ENCODE measurements at regions not wholly inside any gene's neighbourhood (a gene's known extent, or its start where the extent isn't known, plus 50 kb on each side); places are given as distances from the start of the nearest gene placed in this dataset.
"Not testable (repeated sequence)": the region's sequence is repeated elsewhere in the genome, so short reads cannot be mapped to it uniquely, and the experiment has no call there.

DNA sequence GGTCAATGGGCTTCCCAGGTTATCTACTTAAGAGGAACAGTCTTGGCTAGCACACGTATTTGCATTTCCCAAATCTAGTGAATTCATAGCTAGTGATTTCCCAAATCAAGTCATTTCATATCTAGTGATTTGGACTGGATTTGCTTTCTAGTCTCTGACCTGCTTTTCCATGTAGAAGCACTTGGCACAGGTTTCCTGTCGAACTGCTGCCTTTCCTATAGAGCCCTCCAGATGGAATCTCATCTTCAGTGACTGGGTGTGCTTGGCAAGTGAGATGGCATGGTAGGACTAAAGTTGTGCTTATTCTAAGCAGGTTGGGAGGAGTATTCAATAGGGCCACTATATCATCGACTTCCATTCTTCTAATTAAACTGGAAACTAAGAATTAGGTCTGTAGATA, 94.7 kb downstream of the CCNG2 start:
- Histone ChIP-seq H3K36me3 (no peaks in the 10 kb centered on the region), H3K4me1 (no peaks in the 10 kb centered on the region), H3K9me3 (replicated peaks in 1 of 11) (peaks cover 0 to 4% (median 1%) of the 10 kb centered on the region in 11 experiments; a peak in 2 of 22 replicates), H3K27ac (no peak overlapping the region), H3K4me3 (no peak overlapping the region), H4K20me1 (no peaks in the 10 kb centered on the region), H3K9ac (no peak overlapping the region), H3K4me2 (no peak overlapping the region), H3K27me3 (no peaks in the 10 kb centered on the region)
- no peak for TF ChIP-seq Cebpa-rat (IDR thresholded peaks at IDR 0.05)

DNA sequence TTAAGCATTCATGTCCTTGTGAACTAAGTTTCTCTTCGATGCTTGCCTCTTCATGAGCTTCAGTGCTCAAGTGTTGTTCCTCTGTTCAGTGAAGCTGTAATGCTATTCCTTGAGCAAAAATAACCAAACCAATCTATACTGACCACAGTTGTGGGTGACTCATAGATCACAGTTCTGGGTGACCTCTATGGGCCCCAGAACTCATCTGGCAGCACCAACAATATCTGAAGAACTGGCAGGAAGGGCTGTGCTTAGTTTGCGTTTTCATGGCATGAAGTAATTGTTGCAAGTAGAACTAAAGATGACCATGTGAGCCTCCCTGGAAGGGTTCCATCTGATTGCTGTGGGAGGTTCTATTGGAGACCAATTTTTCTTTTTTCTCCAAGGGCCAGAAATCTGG, 106.2 kb downstream of the CCNG2 start:
- Histone ChIP-seq H3K27me3 (no peaks in the 10 kb centered on the region), H3K4me2 (peak overlapping the region in 2 of 11 experiments; percentile 8 to 38; a peak in 3 of 22 replicates), H3K27ac (no peak overlapping the region), H4K20me1 (no peaks in the 10 kb centered on the region), H3K4me1 (peaks cover 0 to 24% (median 0%) of the 10 kb centered on the region in 10 experiments; a peak in 2 of 20 replicates), H3K4me3 (no peak overlapping the region), H3K9ac (no peak overlapping the region), H3K9me3 (replicated peaks in 1 of 11) (peaks cover 18 to 39% (median 29%) of the 10 kb centered on the region in 11 experiments), H3K36me3 (no peaks in the 10 kb centered on the region)
- TF ChIP-seq Cebpa-rat (IDR thresholded peaks at IDR 0.05), result no peak

DNA sequence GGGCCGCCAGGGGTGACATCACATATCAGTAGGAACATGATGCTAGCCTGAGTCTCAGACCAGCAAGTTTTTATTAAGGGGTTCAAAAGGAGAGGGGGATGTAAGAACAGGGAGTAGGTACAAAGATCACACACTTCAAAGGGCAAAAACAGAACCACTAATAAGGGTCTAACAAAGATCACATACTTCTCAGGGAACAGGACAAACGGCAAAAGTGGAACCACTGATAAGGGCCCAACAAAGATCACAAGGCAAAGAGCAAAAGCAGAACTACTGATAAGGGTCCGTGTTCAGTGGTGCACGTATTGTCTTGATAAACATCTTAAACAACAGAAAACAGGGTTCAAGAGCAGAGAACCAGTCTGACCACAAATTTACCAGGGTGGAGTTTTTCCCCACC, 107.0 kb downstream of the CCNG2 start:
- H3K4me3 ChIP-seq, H4K20me1 ChIP-seq, H3K27ac ChIP-seq, H3K9ac ChIP-seq, H3K4me2 ChIP-seq, H3K27me3 ChIP-seq, H3K36me3 ChIP-seq: not testable (repeated sequence)
- peaks cover 18 to 36% (median 29%) of the 10 kb centered on the region in 11 experiments for H3K9me3 ChIP-seq (replicated peaks in 1 of 11)
- peaks cover 0 to 24% (median 0%) of the 10 kb centered on the region in 10 experiments; a peak in 2 of 20 replicates for H3K4me1 ChIP-seq

DNA sequence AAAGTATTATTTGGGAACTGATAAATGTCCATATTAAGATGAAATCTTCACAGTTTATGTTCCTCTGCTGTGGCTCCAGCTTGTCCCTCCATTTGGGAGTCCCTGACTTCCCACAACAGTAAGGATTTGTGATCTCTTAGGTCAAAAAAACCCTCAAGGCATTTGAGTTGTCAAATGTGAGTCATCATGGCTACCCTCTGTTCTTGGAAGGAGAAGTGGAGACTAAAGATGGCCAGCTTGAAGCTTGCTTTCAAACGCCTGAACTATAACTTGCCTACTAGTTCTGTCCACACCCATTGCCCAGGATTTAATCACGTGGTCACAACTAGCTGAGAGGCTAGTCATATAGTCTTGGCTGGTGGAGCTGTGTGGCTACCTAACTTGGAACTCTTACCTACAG, 107.8 kb downstream of the CCNG2 start:
- no peak overlapping the region for H3K27ac ChIP-seq
- no peaks in the 10 kb centered on the region for H3K36me3 ChIP-seq
- peaks cover 0 to 24% (median 0%) of the 10 kb centered on the region in 10 experiments; a peak in 2 of 20 replicates for H3K4me1 ChIP-seq
- no peaks in the 10 kb centered on the region for H4K20me1 ChIP-seq
- H3K4me3 ChIP-seq, result no peak overlapping the region
- no peak overlapping the region for H3K4me2 ChIP-seq
- no peak for TF ChIP-seq Cebpa-rat (IDR thresholded peaks at IDR 0.05)
- peaks cover 18 to 35% (median 29%) of the 10 kb centered on the region in 11 experiments for H3K9me3 ChIP-seq (replicated peaks in 1 of 11)
- H3K27me3 ChIP-seq, result no peaks in the 10 kb centered on the region
- no peak overlapping the region for H3K9ac ChIP-seq

DNA sequence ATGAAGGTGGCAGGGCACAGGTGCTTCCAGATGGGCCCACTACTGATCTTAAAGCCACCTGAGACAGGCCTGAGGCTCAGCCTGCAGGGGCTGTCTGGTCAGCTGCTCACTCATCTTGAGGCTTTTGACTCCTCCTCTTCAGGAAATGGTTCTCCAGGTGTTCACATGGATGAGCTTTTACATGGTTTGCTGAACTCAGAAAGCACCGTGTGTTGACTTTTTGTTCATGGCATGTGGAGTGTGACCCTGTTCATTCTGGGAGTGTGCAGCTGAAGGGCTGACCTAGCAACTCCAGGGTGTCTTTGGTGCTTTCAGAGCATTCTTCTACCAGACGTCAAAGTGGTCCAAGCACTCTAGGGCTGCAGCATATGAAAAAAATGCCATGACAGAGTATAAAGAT, 111.1 kb downstream of the CCNG2 start:
- TF ChIP-seq Cebpa-rat (IDR thresholded peaks at IDR 0.05), result no peak

DNA sequence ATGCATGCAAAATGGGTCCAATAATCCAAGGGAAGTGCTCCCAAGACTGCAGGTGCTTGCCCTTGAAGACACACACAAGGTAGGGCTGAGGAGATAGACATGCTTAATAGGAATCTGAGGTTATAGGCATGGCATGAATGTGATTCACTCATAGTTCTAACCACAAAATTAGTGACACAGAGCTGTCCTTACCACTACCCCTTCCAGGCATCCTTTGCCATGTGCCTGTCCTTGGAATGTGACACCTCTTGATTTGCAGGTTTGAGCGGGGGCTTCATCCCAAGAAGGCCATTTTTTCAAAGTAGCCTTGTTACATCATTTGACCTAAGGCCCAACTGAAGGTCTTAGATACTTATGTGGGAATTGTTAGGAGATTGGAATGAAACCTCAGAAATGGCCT, 112.5 kb downstream of the CCNG2 start:
- H3K4me2 ChIP-seq, result no peak overlapping the region
- peaks cover 0 to 8% (median 0%) of the 10 kb centered on the region in 10 experiments; a peak in 1 of 20 replicates for H3K4me1 ChIP-seq
- H3K4me3 ChIP-seq, result no peak overlapping the region
- H3K36me3 ChIP-seq, result no peaks in the 10 kb centered on the region
- H3K9me3 ChIP-seq (replicated peaks in 1 of 11), result peaks cover 6 to 14% (median 10%) of the 10 kb centered on the region in 11 experiments; a peak in 21 of 22 replicates
- H3K27me3 ChIP-seq, result no peaks in the 10 kb centered on the region
- H4K20me1 ChIP-seq, result no peaks in the 10 kb centered on the region
- no peak overlapping the region for H3K27ac ChIP-seq
- no peak overlapping the region for H3K9ac ChIP-seq
- no peak for TF ChIP-seq Cebpa-rat (IDR thresholded peaks at IDR 0.05)

More for the DNA sequence above, 111.1 kb downstream of the CCNG2 start:
- H3K4me1 ChIP-seq, result peaks cover 0 to 16% (median 0%) of the 10 kb centered on the region in 10 experiments; a peak in 2 of 20 replicates
- H3K27me3 ChIP-seq, result no peaks in the 10 kb centered on the region
- H3K36me3 ChIP-seq, result no peaks in the 10 kb centered on the region
- peaks cover 18 to 28% (median 24%) of the 10 kb centered on the region in 11 experiments for H3K9me3 ChIP-seq (replicated peaks in 1 of 11)
- H3K4me3 ChIP-seq, result no peak overlapping the region
- no peaks in the 10 kb centered on the region for H4K20me1 ChIP-seq
- no peak overlapping the region for H3K4me2 ChIP-seq
- no peak overlapping the region for H3K9ac ChIP-seq
- no peak overlapping the region for H3K27ac ChIP-seq

DNA sequence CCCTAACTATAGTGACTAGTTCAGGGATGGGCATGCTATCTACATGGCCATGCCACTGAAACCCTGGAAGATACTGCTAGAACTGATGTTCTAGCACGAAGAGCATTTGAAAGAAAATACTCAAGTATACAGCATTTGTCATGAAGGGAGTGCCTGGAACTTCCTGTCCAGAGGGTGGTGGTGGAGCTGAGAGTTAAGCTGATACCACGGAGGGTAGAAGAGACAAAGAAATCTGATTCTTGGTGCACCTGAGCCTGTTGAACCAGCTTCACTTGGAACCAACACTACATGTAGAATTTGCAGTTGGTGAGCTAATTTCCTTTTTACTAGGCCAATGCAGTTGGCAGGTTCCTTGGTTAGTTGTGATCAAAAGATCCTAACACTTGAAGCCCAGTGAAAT, 116.4 kb downstream of the CCNG2 start:
- H3K4me1 ChIP-seq, result no peaks in the 10 kb centered on the region; a peak in 2 of 20 replicates
- no peak for TF ChIP-seq Cebpa-rat (IDR thresholded peaks at IDR 0.05)
- no peak overlapping the region for H3K4me2 ChIP-seq
- H3K36me3 ChIP-seq, result no peaks in the 10 kb centered on the region
- no peaks in the 10 kb centered on the region for H3K27me3 ChIP-seq
- H4K20me1 ChIP-seq, result no peaks in the 10 kb centered on the region
- no peak overlapping the region for H3K27ac ChIP-seq
- peaks cover 0 to 20% (median 10%) of the 10 kb centered on the region in 11 experiments; a peak in 12 of 22 replicates for H3K9me3 ChIP-seq (replicated peaks in 1 of 11)
- no peak overlapping the region for H3K4me3 ChIP-seq
- no peak overlapping the region for H3K9ac ChIP-seq

DNA sequence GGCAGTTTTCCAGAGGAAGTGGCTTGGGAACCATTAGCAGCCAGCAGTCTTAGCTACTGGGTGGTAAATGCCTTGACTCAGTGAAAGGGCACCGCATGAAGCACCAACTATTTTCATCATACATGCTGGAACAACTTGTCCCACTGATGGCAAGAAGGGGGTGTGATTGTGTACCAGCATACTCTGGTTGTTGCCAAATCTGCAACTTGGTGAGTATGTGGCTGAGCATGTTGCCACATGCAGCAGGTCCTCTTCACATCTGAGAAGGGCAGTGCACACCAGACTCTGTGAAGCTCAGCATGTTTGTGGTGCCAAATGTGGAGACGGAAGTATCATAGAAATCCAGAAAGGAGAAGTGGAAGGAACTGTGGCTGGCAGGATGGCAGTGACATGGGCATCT, 122.1 kb downstream of the CCNG2 start:
- not testable (repeated sequence) for H3K9ac ChIP-seq, H3K36me3 ChIP-seq, H3K27me3 ChIP-seq, H3K27ac ChIP-seq, H3K4me1 ChIP-seq, H3K4me2 ChIP-seq, H3K4me3 ChIP-seq, H4K20me1 ChIP-seq
- peaks cover 0 to 20% (median 10%) of the 10 kb centered on the region in 11 experiments; a peak in 12 of 22 replicates for H3K9me3 ChIP-seq (replicated peaks in 1 of 11)

DNA sequence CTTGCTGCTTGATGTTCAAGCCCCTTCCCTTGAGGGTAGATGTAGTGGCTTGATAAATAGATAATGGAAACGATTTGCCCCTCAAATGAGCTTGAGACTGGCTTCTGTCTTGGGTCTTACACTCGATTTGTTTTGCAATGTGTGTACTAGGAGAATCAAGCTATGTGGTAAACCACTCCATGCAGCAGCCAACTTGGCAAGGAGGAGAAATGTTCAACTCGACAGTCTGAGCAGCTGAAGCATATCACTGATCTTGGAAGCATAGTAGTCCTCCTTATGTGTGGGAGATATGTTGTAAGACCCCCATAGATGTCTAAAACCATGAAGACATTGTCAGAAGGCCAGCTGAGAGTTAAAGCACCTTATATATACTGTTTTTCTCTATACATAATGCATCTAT, 125.3 kb downstream of the CCNG2 start:
- no peaks in the 10 kb centered on the region for H4K20me1 ChIP-seq
- H3K4me2 ChIP-seq, result no peak overlapping the region
- no peaks in the 10 kb centered on the region for H3K27me3 ChIP-seq
- no peak for TF ChIP-seq Cebpa-rat (IDR thresholded peaks at IDR 0.05)
- no peak overlapping the region for H3K27ac ChIP-seq
- H3K36me3 ChIP-seq, result no peaks in the 10 kb centered on the region
- no peak overlapping the region for H3K4me3 ChIP-seq
- no peak overlapping the region for H3K9ac ChIP-seq
- no peaks in the 10 kb centered on the region for H3K4me1 ChIP-seq
- 0 out of 22 replicates have a peak, but pooled peaks cover 0 to under 1% (median 0%) of the 10 kb centered on the region in 11 experiments for H3K9me3 ChIP-seq (replicated peaks in 1 of 11)

DNA sequence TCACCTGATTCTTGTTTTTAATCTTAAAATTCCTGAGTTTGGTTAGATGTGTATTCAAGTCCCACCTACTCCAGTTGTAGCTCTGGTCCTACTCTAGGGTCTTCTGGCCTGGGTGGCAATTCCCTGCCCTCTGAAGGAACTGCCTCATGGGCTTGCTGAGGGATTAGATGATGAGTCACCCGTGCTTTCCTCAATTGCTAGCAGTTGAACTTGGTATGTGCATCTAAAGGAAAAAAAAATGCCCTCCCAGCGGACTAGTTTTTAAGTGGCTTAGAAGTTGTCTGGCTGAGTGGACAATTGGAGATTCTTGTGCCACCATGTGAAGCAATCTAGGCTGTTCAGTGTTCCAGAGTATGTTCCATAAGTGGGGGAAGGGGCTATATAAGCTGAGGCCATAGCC, 127.0 kb downstream of the CCNG2 start:
- no peaks in the 10 kb centered on the region for H3K27me3 ChIP-seq
- H3K36me3 ChIP-seq, result no peaks in the 10 kb centered on the region
- H3K27ac ChIP-seq, result no peak overlapping the region
- peaks cover 0 to 7% (median 0%) of the 10 kb centered on the region in 11 experiments; a peak in 1 of 22 replicates for H3K9me3 ChIP-seq (replicated peaks in 1 of 11)
- no peak overlapping the region for H3K4me3 ChIP-seq
- H3K4me1 ChIP-seq, result no peaks in the 10 kb centered on the region
- H3K9ac ChIP-seq, result no peak overlapping the region
- TF ChIP-seq Cebpa-rat (IDR thresholded peaks at IDR 0.05), result no peak
- H3K4me2 ChIP-seq, result no peak overlapping the region
- no peaks in the 10 kb centered on the region for H4K20me1 ChIP-seq
